GM23248 (cell line): ENCODE measurements at regions not wholly inside any gene's neighbourhood (a gene's known extent, or its start where the extent isn't known, plus 50 kb on each side); places are given as distances from the start of the nearest gene placed in this dataset.

Experiments
- EZH2 ChIP-seq: fragments of 200-600 bp; sonication (generic); IDR thresholded peaks from 2 replicates; pipeline ENCODE4 v1.6.1; 2018; ENCODE audit warnings: antibody characterized with exemption, mild to moderate bottlenecking; ENCODE audit not compliant: insufficient read depth, poor library complexity, severe bottlenecking
- EZH2phosphoT487 ChIP-seq: fragments of 200-600 bp; sonication (generic); IDR thresholded peaks from 2 replicates; pipeline ENCODE4 v1.6.1; 2018; ENCODE audit warnings: antibody characterized with exemption, moderate library complexity, mild to moderate bottlenecking, low read depth; ENCODE audit not compliant: insufficient read depth

GRCh38 chr16:79312502-79312901 is 288.0 kb downstream of the MAF start:
- TF ChIP-seq EZH2 = no peak
- TF ChIP-seq EZH2phosphoT487 = no peak
